ENCODE measurements at regions not wholly inside any gene's neighbourhood (a gene's known extent, or its start where the extent isn't known, plus 50 kb on each side); places are given as distances from the start of the nearest gene placed in this dataset.

- no peak overlapping the region for H3K14ac ChIP-seq (ENCODE audit: insufficient read length)
- H2BK12ac ChIP-seq (ENCODE audit: low read depth, low read length), result no peak overlapping the region
- no peak overlapping the region for H3K4ac ChIP-seq (replicated peaks; ENCODE audit: insufficient read length, low read depth, low read length)
- no peaks in the 10 kb centered on the region for H4K20me1 ChIP-seq (replicated peaks in 1 of 2; ENCODE audit: control insufficient read depth in 1 of 2, insufficient read depth in 2 of 2, low read length in 2 of 2)
- no peaks in the 10 kb centered on the region for H3K9me3 ChIP-seq (ENCODE audit: insufficient read depth in 2 of 2, low read depth in 1 of 2, low read length in 1 of 2)
- POLR2A ChIA-PET (ENCODE audit: partially characterized antibody), result no interaction called here
- H3K36me3 ChIP-seq (ENCODE audit: control insufficient read depth in 2 of 4, insufficient read depth in 4 of 4, low read length in 3 of 4), result no peaks in the 10 kb centered on the region
- H3K4me1 ChIP-seq (replicated peaks in 1 of 4; ENCODE audit: control insufficient read depth in 3 of 4, insufficient read depth in 4 of 4, low read length in 3 of 4), result no peaks in the 10 kb centered on the region
- H3K4me3 ChIP-seq (ENCODE audit: extremely low read depth in 1 of 4, insufficient read depth in 2 of 4, low read depth in 3 of 4, low read length in 4 of 4), result no peak overlapping the region
- TF ChIP-seq MAFK (IDR thresholded peaks at IDR 0.05; ENCODE audit: low read depth, low read length), result no peak
- TF ChIP-seq BRCA1 (IDR thresholded peaks at IDR 0.05; ENCODE audit: low read depth, low read length), result no peak
- no peak for TF ChIP-seq RXRA (IDR thresholded peaks at IDR 0.05; ENCODE audit: insufficient read depth, low read depth, low read length)
- TF ChIP-seq EP300 (IDR thresholded peaks at IDR 0.05; ENCODE audit: borderline replicate concordance in 1 of 2, low read depth in 2 of 2, low read length in 2 of 2), result no peak
- TF ChIP-seq CHD2 (IDR thresholded peaks at IDR 0.05; ENCODE audit: low read length), result no peak
- TF ChIP-seq HDAC6 (IDR thresholded peaks at IDR 0.05; ENCODE audit: low read depth, low read length), result no peak
- TF ChIP-seq SAP30 (IDR thresholded peaks at IDR 0.05; ENCODE audit: insufficient read depth, insufficient replicate concordance, low read length), result no peak
- TF ChIP-seq CTBP2 (IDR thresholded peaks at IDR 0.05; ENCODE audit: borderline replicate concordance, insufficient read depth, insufficient read length, low read length), result no peak
- no peak for TF ChIP-seq TEAD4 (IDR thresholded peaks at IDR 0.05; ENCODE audit: low read depth, low read length)
- no peak for TF ChIP-seq EGR1 (IDR thresholded peaks at IDR 0.05; ENCODE audit: borderline replicate concordance, low read depth, low read length)
- TF ChIP-seq CBX5 (IDR thresholded peaks at IDR 0.05; ENCODE audit: low read depth, low read length), result no peak
- TF ChIP-seq SP2 (IDR thresholded peaks at IDR 0.05; ENCODE audit: low read length), result no peak
- TF ChIP-seq, protein P1, sequence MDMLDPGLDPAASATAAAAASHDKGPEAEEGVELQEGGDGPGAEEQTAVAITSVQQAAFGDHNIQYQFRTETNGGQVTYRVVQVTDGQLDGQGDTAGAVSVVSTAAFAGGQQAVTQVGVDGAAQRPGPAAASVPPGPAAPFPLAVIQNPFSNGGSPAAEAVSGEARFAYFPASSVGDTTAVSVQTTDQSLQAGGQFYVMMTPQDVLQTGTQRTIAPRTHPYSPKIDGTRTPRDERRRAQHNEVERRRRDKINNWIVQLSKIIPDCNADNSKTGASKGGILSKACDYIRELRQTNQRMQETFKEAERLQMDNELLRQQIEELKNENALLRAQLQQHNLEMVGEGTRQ (IDR thresholded peaks at IDR 0.05; ENCODE audit: low read length), result no peak
- no peak overlapping the region for H2BK15ac ChIP-seq (ENCODE audit: low read length)
- no peaks in the 10 kb centered on the region; the same call in 1 of the 2 replicates for H3K23me2 ChIP-seq (ENCODE audit: low read depth, low read length)
- H4K91ac ChIP-seq (replicated peaks; ENCODE audit: insufficient read length, low read length), result no peak overlapping the region
- DNase-seq (ENCODE audit: low read depth in 1 of 2, low spot score in 2 of 2), result no peak
- no peak overlapping the region for H2BK5ac ChIP-seq (ENCODE audit: low read depth, low read length)
- H3K27me3 ChIP-seq (replicated peaks in 1 of 4; ENCODE audit: control insufficient read depth in 3 of 4, extremely low read depth in 1 of 4, insufficient read depth in 3 of 4, low read length in 3 of 4), result no peaks in the 10 kb centered on the region
- no peak overlapping the region for H2BK120ac ChIP-seq (replicated peaks; ENCODE audit: low read depth, low read length)
- H3K56ac ChIP-seq (replicated peaks; ENCODE audit: insufficient read length, low read depth, low read length), result no peak overlapping the region
- H2BK20ac ChIP-seq (ENCODE audit: low read length), result no peak overlapping the region
- H2AK5ac ChIP-seq (ENCODE audit: low read depth, low read length), result no peak overlapping the region
- no peak overlapping the region for H3K23ac ChIP-seq (ENCODE audit: insufficient read length)
- no peak overlapping the region for H2AFZ ChIP-seq (ENCODE audit: low read length)
- H4K5ac ChIP-seq (ENCODE audit: insufficient read length, low read depth, low read length), result no peak overlapping the region
- no peak overlapping the region for H4K8ac ChIP-seq (ENCODE audit: extremely low read depth, insufficient read depth, low read length)
- H3K9ac ChIP-seq (replicated peaks in 1 of 4; ENCODE audit: extremely low read depth in 1 of 4, low read depth in 3 of 4, low read length in 3 of 4), result no peak overlapping the region
- H3K79me1 ChIP-seq (ENCODE audit: low read depth, low read length), result no peaks in the 10 kb centered on the region
- H3K27ac ChIP-seq (ENCODE audit: low read depth, low read length), result no peak overlapping the region
- CTCF ChIA-PET (ENCODE audit: partially characterized antibody), result interaction anchor here (0.6 kb wide), 1 partner anchor 21 kb away, joined by 3 read pairs; no protein-coding TSS in a partner anchor
- H3K79me2 ChIP-seq (ENCODE audit: control insufficient read depth in 1 of 2, insufficient read depth in 2 of 2, low read length in 2 of 2), result no peaks in the 10 kb centered on the region
- no peak overlapping the region for H3K18ac ChIP-seq (ENCODE audit: extremely low read depth, low read length)
- no peak overlapping the region for H3K4me2 ChIP-seq (ENCODE audit: insufficient read depth in 1 of 2, low read depth in 2 of 2, low read length in 2 of 2)
- no peak for FAIRE-seq
These were observed 135.1 kb upstream of the COL21A1 start for GRCh38 chr6:56382416-56382940.
